Esophagus squamous epithelium (tissue), 5 donors: ENCODE measurements at regions not wholly inside any gene's neighbourhood (a gene's known extent, or its start where the extent isn't known, plus 50 kb on each side); places are given as distances from the start of the nearest gene placed in this dataset.

ENCODE experiments used
- DNase-seq: peaks from one replicate; lab custom pipeline; 2025; lab: John Stamatoyannopoulos, UW
- H3K27ac ChIP-seq, 4 donors: fragments of 200-600 bp; sonication (generic); one replicate each; pipeline ENCODE4 v1.5.1; 2016 to 2019; ENCODE audit warnings: mild to moderate bottlenecking in 1 of 4
- H3K27me3 ChIP-seq, 4 donors: fragments of 200-600 bp; sonication (generic); 1 replicate in 3 of 4; 2 replicates in 1 of 4; pipeline versions ENCODE4 v1.5.1 to v1.6.0; 2017 to 2021; ENCODE audit warnings: antibody characterized with exemption in 1 of 4
- H3K36me3 ChIP-seq, 3 donors: fragments of 200-600 bp; sonication (generic); one replicate each; pipeline ENCODE4 v1.5.1; 2016 to 2019
- H3K4me1 ChIP-seq, 3 donors: fragments of 200-600 bp; sonication (generic); one replicate each; pipeline ENCODE4 v1.5.1; 2017 to 2019
- H3K4me3 ChIP-seq, 4 donors: fragments of 200-600 bp; sonication (generic); 1 replicate in 3 of 4; 2 replicates in 1 of 4; pipeline ENCODE4 v1.5.1; 2016 to 2019; ENCODE audit warnings: mild to moderate bottlenecking in 2 of 4, moderate library complexity in 1 of 4
- H3K9me3 ChIP-seq, 3 donors: fragments of 200-600 bp; sonication (generic); one replicate each; pipeline ENCODE4 v1.5.1; 2016 to 2019
- POLR2A ChIP-seq, 4 donors: fragments of 450-650 bp; IDR thresholded peaks; one replicate each; pipeline ENCODE4 v1.6.1; 2017; ENCODE audit warnings: antibody characterized with exemption in 4 of 4, mild to moderate bottlenecking in 4 of 4, moderate library complexity in 3 of 4
- WGBS, 2 donors: methylation state at CpG; one replicate each; pipeline ENCODE4 v1.1.5; 2018; 5-methylcytosine and 5-hydroxymethylcytosine counted together
- intact Hi-C: fragments of 100-400 bp; cut with DNase I; formaldehyde crosslinking; loops from one replicate; pipeline ENCODE4 v1.15.0; 2022
- TF ChIP-seq, protein P1 (sequence below), 6 experiments: fragments of 450-650 bp in 4 of 6; fragments of 200-600 bp in 2 of 6; sonication (generic) in 2 of 6; IDR thresholded peaks; one replicate each; pipeline ENCODE4 v1.5.1; 2016 to 2019; ENCODE audit warnings: antibody characterized with exemption in 6 of 6, mild to moderate bottlenecking in 4 of 6, moderate library complexity in 4 of 6
- donor health status: DM: yes; HTN: yes; CAD: no.

- peaks cover 0 to 9% (median 7%) of the 10 kb centered on the region in 3 donors for H3K4me1 ChIP-seq
- TF ChIP-seq, protein P1, sequence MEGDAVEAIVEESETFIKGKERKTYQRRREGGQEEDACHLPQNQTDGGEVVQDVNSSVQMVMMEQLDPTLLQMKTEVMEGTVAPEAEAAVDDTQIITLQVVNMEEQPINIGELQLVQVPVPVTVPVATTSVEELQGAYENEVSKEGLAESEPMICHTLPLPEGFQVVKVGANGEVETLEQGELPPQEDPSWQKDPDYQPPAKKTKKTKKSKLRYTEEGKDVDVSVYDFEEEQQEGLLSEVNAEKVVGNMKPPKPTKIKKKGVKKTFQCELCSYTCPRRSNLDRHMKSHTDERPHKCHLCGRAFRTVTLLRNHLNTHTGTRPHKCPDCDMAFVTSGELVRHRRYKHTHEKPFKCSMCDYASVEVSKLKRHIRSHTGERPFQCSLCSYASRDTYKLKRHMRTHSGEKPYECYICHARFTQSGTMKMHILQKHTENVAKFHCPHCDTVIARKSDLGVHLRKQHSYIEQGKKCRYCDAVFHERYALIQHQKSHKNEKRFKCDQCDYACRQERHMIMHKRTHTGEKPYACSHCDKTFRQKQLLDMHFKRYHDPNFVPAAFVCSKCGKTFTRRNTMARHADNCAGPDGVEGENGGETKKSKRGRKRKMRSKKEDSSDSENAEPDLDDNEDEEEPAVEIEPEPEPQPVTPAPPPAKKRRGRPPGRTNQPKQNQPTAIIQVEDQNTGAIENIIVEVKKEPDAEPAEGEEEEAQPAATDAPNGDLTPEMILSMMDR (IDR thresholded peaks at IDR 0.05) = no peak
- no peak for TF ChIP-seq POLR2A (IDR thresholded peaks at IDR 0.05)
- H3K4me3 ChIP-seq = no peak overlapping the region
- H3K27me3 ChIP-seq = no peaks in the 10 kb centered on the region
- no peak for DNase-seq
- H3K27ac ChIP-seq = no peak overlapping the region
- H3K9me3 ChIP-seq = no peaks in the 10 kb centered on the region
- intact Hi-C loops = no loop called here
- no peaks in the 10 kb centered on the region for H3K36me3 ChIP-seq
- WGBS, 2 donors = 86 to 94% methylated on average over 4 of the region's 4 CpGs
These were observed 66.0 kb upstream of the ZFAND5 start for GRCh38 chr9:72431036-72431435.

DNA sequence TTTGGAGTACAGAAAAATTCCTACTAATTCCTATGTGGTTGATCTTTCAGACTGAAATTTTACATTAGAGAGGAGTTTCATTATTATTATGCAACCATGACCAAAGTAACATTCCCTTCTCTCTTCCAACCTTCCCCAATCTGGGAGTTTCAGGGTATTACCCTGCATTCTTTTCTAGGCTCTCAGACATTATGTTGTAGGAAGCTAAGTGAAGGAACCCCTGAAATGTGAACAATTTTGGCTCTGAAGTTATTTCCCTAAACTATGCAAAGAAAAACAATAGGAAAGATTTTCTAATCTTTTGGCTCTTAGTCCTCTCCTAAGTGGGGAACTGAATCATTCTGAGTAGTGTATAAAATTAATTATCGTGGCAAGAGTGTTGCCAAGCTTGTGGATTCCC lies 63.3 kb upstream of the ZFAND5 start:
- no peaks in the 10 kb centered on the region for H3K27me3 ChIP-seq
- no peak overlapping the region for H3K27ac ChIP-seq
- no peaks in the 10 kb centered on the region for H3K9me3 ChIP-seq
- intact Hi-C loops = no loop called here
- H3K4me3 ChIP-seq = no peak overlapping the region
- peaks cover 0 to 9% (median 7%) of the 10 kb centered on the region in 3 donors for H3K4me1 ChIP-seq
- 19 to 21% methylated on average over 1 of the region's 1 CpG for WGBS, 2 donors
- DNase-seq = no peak
- no peaks in the 10 kb centered on the region for H3K36me3 ChIP-seq
- TF ChIP-seq, protein P1 (IDR thresholded peaks at IDR 0.05) = no peak
- TF ChIP-seq POLR2A (IDR thresholded peaks at IDR 0.05) = no peak

DNA sequence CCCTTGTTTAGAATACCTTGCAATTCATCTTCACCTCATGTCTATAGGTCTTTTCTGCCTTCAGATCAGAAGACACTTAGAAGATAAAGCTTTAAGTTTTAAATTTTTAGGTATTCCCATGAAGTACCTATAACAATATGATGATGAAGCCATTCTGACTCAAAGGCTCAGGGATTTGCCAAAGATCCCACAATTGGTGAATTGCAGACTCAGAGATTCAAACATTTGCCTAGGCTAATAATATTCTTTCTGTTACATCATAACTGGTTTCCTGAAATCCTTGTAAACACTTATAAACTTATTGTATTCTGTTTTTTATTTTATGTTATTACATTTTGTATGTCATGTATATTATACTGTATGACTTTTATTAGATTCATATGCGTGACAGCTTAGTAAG lies 62.8 kb upstream of the ZFAND5 start:
- no peak for DNase-seq
- TF ChIP-seq, protein P1 (IDR thresholded peaks at IDR 0.05) = no peak
- no peak for TF ChIP-seq POLR2A (IDR thresholded peaks at IDR 0.05)
- Histone ChIP-seq H3K4me3 (no peak overlapping the region), H3K27ac (no peak overlapping the region), H3K4me1 (peaks cover 0 to 9% (median 7%) of the 10 kb centered on the region in 3 donors), H3K27me3 (no peaks in the 10 kb centered on the region), H3K36me3 (no peaks in the 10 kb centered on the region), H3K9me3 (no peaks in the 10 kb centered on the region)
- intact Hi-C loops = no loop called here
- WGBS, 2 donors = 78 to 100% methylated on average over 1 of the region's 1 CpG

DNA sequence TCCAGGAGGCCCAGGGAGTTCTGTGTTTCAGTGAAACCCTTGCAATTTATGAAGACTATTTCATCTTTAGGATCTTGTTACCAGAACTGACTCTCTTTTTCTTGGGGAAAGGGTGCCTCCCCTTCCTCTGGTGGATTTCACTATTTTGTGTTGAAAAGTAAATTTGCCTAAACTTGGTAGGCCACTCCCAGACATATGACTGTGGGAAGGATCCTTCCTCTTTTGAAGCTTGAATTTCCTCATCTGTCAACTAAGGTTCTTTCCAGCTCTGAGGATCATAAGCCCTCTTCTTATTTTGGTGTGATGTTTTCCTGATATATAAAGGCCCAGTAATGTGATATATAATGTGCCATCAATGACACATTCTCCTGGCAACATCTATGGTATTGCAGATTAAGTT lies 59.1 kb upstream of the ZFAND5 start:
- Histone ChIP-seq H3K36me3 (no peaks in the 10 kb centered on the region), H3K4me1 (peaks cover 0 to 9% (median 7%) of the 10 kb centered on the region in 3 donors), H3K27ac (no peak overlapping the region), H3K27me3 (no peaks in the 10 kb centered on the region), H3K4me3 (no peak overlapping the region), H3K9me3 (no peaks in the 10 kb centered on the region)
- DNase-seq = no peak
- no peak for TF ChIP-seq POLR2A (IDR thresholded peaks at IDR 0.05)
- TF ChIP-seq, protein P1 (IDR thresholded peaks at IDR 0.05) = no peak
- intact Hi-C loops = no loop called here

DNA sequence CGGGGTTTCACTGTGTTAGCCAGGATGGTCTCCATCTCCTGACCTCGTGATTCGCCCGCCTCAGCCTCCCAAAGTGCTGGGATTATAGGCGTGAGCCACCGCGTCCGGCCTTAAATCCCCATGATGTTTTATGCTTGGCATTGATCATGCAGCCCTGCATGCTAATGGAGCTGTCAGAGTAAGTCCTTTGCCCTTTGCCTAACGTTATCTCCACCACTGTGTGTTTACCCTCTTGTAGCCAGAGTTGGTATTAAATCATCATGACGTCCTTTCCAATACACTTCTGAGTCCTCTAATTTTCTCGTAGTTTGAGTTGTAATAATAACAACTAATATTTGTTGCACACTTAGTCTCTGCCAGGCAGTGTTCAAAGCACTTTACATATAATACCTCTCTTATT lies 57.2 kb upstream of the ZFAND5 start:
- Histone ChIP-seq H3K9me3 (no peaks in the 10 kb centered on the region), H3K4me3 (no peak overlapping the region), H3K36me3 (no peaks in the 10 kb centered on the region), H3K27ac (no peak overlapping the region), H3K4me1 (no peaks in the 10 kb centered on the region), H3K27me3 (no peaks in the 10 kb centered on the region)
- intact Hi-C loops = no loop called here
- no peak for TF ChIP-seq POLR2A (IDR thresholded peaks at IDR 0.05)
- TF ChIP-seq, protein P1 (IDR thresholded peaks at IDR 0.05) = no peak
- no peak for DNase-seq
- 88 to 93% methylated on average over 11 of the region's 11 CpGs for WGBS, 2 donors
